ENCODE measurements at regions not wholly inside any gene's neighbourhood (a gene's known extent, or its start where the extent isn't known, plus 50 kb on each side); places are given as distances from the start of the nearest gene placed in this dataset.

DNA sequence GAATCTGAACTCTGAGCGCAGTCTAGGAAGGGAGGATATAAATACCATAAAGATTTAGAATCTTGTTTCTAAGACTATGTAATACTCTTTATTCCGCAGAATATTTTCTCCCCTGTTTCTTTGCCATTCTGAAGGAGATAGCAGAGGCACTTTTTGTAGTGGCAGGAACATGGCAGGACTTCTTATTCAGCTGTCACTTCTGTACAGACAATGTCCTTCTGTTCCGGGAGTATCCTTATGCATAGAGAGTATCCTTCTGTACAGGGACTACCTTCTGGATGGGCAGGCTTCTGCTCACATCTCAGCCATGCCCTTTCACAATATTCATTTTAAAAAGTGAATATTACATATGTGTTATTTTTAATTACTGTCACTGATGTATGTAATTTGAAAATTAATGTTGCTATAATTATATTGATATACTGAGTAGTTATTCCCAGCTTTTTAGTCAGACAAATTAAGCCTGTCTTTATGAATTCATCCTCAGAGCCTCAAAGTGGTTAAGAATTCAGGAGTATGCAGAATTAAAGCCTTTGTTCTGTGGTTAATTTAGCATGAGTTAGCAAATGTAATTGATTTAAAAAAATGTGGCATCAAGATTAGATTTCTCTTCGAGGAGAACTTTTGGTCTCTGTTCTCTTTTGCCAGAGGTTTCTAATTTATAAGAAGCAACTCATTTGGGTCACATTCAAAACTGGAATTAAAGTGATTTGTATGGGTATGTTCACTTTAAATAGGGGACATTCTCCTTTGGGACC is 174.4 kb downstream of the FHIP1A start:
- ATAC-seq (no peak), FAIRE-seq (no peak), DNase-seq (ENCODE audit: low spot score) (no peak)
- Histone ChIP-seq H3K4me2 (ENCODE audit: low read depth, low read length) (no peak overlapping the region), H3K4me1 (ENCODE audit: insufficient read depth, low read length) (no peaks in the 10 kb centered on the region), H3K27ac (ENCODE audit: extremely low read length, insufficient read depth, low read length) (no peak overlapping the region), H4K20me1 (ENCODE audit: insufficient read depth, low read length) (no peaks in the 10 kb centered on the region), H3K79me2 (ENCODE audit: insufficient read depth, low read length) (no peaks in the 10 kb centered on the region), H3K9me3 (ENCODE audit: low read length) (no peaks in the 10 kb centered on the region), H3K36me3 (replicated peaks in 1 of 2; ENCODE audit: control insufficient read depth in 1 of 2, insufficient read depth in 2 of 2, low read length in 2 of 2) (no peaks in the 10 kb centered on the region), H3K9ac (ENCODE audit: insufficient read depth, low read depth, low read length) (no peak overlapping the region), H3K4me3 (replicated peaks in 1 of 3; ENCODE audit: insufficient read depth in 1 of 3, low read depth in 2 of 3, low read length in 3 of 3) (no peak overlapping the region), H2AFZ (ENCODE audit: low read length) (no peak overlapping the region), H3K27me3 (ENCODE audit: control insufficient read depth in 1 of 2, insufficient read depth in 2 of 2, low read length in 2 of 2) (no peaks in the 10 kb centered on the region)
- intact Hi-C loops (cut with micrococcal nuclease; ENCODE audit: unreplicated experiment), result no loop called here
- ChIA-PET POLR2A (no interaction called here), CTCF (ENCODE audit: low intra/inter-chr PET ratio, low total read pairs) (no interaction called here)
- in situ Hi-C loops (cut with HindIII; ENCODE audit: extremely low pct_ligation_motif_present, low pct_unique_long_range_greater_than_20kb), result no loop called here
- BruUV-seq (replicated peaks), result no TSS peak
- TF ChIP-seq, protein P1, sequence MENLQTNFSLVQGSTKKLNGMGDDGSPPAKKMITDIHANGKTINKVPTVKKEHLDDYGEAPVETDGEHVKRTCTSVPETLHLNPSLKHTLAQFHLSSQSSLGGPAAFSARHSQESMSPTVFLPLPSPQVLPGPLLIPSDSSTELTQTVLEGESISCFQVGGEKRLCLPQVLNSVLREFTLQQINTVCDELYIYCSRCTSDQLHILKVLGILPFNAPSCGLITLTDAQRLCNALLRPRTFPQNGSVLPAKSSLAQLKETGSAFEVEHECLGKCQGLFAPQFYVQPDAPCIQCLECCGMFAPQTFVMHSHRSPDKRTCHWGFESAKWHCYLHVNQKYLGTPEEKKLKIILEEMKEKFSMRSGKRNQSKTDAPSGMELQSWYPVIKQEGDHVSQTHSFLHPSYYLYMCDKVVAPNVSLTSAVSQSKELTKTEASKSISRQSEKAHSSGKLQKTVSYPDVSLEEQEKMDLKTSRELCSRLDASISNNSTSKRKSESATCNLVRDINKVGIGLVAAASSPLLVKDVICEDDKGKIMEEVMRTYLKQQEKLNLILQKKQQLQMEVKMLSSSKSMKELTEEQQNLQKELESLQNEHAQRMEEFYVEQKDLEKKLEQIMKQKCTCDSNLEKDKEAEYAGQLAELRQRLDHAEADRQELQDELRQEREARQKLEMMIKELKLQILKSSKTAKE (CRISPR knock-in tag; IDR thresholded peaks at IDR 0.05; ENCODE audit: borderline replicate concordance), result no peak
- no peak for TF ChIP-seq RFX1 (IDR thresholded peaks at IDR 0.05)
- no peak for TF ChIP-seq MAFK (conservative IDR thresholded peaks at IDR 0.05 in 1 of 2, IDR thresholded peaks at IDR 0.05 in 1 of 2; ENCODE audit: low read length in 2 of 2)
- WGBS (ENCODE audit: low lambda C conversion rate), result 70% methylated on average over 4 of the region's 4 CpGs

DNA sequence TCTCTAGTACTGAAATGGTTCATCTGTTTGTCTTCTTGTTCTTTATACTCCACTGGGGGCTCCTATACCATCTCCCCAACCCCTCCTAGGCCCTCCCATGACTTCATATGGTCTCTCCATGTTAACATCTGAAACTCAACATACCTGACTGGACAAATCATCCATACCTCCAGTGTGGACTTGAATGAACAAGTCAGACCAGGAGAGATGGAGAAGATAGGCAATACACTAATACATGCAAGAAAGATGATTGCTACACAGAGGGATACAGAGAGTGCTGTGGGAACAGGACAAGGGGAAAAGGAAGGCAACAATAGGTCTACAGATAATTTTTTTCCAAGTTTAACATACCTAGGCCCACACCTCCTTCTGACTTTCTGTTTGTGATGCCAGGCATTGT is 175.1 kb downstream of the FHIP1A start:
- Histone ChIP-seq H3K4me3 (replicated peaks in 1 of 3; ENCODE audit: insufficient read depth in 1 of 3, low read depth in 2 of 3, low read length in 3 of 3) (no peak overlapping the region), H3K9me3 (ENCODE audit: low read length) (no peaks in the 10 kb centered on the region), H4K20me1 (ENCODE audit: insufficient read depth, low read length) (no peaks in the 10 kb centered on the region), H3K36me3 (replicated peaks in 1 of 2; ENCODE audit: control insufficient read depth in 1 of 2, insufficient read depth in 2 of 2, low read length in 2 of 2) (0 out of 5 replicates have a peak, but pooled peaks cover 0 to 3% of the 10 kb centered on the region in 2 experiments), H3K4me1 (ENCODE audit: insufficient read depth, low read length) (no peaks in the 10 kb centered on the region), H3K27me3 (ENCODE audit: control insufficient read depth in 1 of 2, insufficient read depth in 2 of 2, low read length in 2 of 2) (no peaks in the 10 kb centered on the region), H3K9ac (ENCODE audit: insufficient read depth, low read depth, low read length) (no peak overlapping the region), H3K4me2 (ENCODE audit: low read depth, low read length) (no peak overlapping the region), H3K27ac (ENCODE audit: extremely low read length, insufficient read depth, low read length) (no peak overlapping the region), H2AFZ (ENCODE audit: low read length) (no peak overlapping the region), H3K79me2 (ENCODE audit: insufficient read depth, low read length) (no peaks in the 10 kb centered on the region)
- POLR2A ChIA-PET, result no interaction called here
- no peak for ATAC-seq
- intact Hi-C loops (cut with micrococcal nuclease; ENCODE audit: unreplicated experiment), result no loop called here
- CTCF ChIA-PET (ENCODE audit: low intra/inter-chr PET ratio, low total read pairs), result no interaction called here
- BruUV-seq (replicated peaks), result no TSS peak
- DNase-seq (ENCODE audit: low spot score), result no peak
- FAIRE-seq, result no peak
- in situ Hi-C loops (cut with HindIII; ENCODE audit: extremely low pct_ligation_motif_present, low pct_unique_long_range_greater_than_20kb), result no loop called here
- TF ChIP-seq ZSCAN29 (CRISPR knock-in tag; conservative IDR thresholded peaks at IDR 0.05), result no peak
- no peak for TF ChIP-seq ZNF296 (CRISPR knock-in tag; conservative IDR thresholded peaks at IDR 0.05)
- no peak for TF ChIP-seq U2AF2 (IDR thresholded peaks at IDR 0.05; ENCODE audit: low read depth, low read length)
- TF ChIP-seq, protein P2, sequence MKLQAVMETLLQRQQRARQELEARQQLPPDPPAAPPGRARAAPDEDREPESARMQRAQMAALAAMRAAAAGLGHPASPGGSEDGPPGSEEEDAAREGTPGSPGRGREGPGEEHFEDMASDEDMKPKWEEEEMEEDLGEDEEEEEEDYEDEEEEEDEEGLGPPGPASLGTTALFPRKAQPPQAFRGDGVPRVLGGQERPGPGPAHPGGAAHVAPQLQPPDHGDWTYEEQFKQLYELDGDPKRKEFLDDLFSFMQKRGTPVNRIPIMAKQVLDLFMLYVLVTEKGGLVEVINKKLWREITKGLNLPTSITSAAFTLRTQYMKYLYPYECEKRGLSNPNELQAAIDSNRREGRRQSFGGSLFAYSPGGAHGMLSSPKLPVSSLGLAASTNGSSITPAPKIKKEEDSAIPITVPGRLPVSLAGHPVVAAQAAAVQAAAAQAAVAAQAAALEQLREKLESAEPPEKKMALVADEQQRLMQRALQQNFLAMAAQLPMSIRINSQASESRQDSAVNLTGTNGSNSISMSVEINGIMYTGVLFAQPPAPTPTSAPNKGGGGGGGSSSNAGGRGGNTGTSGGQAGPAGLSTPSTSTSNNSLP (IDR thresholded peaks at IDR 0.05; ENCODE audit: low read depth, low read length), result no peak
- TF ChIP-seq GFI1 (CRISPR knock-in tag; IDR thresholded peaks at IDR 0.05; ENCODE audit: borderline replicate concordance), result no peak
- TF ChIP-seq MATR3 (CRISPR knock-in tag; IDR thresholded peaks at IDR 0.05), result no peak
- TF ChIP-seq, protein P3, sequence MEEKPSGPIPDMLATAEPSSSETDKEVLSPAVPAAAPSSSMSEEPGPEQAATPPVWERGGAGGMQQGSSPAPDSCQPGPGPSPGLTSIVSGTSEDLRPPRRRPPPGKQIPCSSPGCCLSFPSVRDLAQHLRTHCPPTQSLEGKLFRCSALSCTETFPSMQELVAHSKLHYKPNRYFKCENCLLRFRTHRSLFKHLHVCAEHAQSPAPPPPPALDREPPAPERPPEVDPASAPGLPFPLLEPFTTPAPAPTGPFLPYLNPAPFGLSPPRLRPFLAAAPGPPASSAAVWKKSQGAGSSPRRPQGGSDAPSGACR (CRISPR knock-in tag; IDR thresholded peaks at IDR 0.05), result no peak
- no peak for TF ChIP-seq ZNF674 (CRISPR knock-in tag; IDR thresholded peaks at IDR 0.05; ENCODE audit: low read depth)
- no peak for TF ChIP-seq ZNF75D (CRISPR knock-in tag; IDR thresholded peaks at IDR 0.05; ENCODE audit: borderline replicate concordance)
- no peak for TF ChIP-seq ZSCAN25 (CRISPR knock-in tag; IDR thresholded peaks at IDR 0.05)
- TF ChIP-seq ZBTB1 (CRISPR knock-in tag; IDR thresholded peaks at IDR 0.05; ENCODE audit: borderline replicate concordance), result no peak
